HG02885 (cell line): ENCODE measurements at regions not wholly inside any gene's neighbourhood (a gene's known extent, or its start where the extent isn't known, plus 50 kb on each side); places are given as distances from the start of the nearest gene placed in this dataset.

Experiments used
- ATAC-seq: cut with Tn5 transposase; IDR thresholded peaks from one replicate; pipeline ENCODE4 v1.9.1; 2021; ENCODE audit warnings: mild to moderate bottlenecking; ENCODE audit not compliant: unreplicated experiment, poor library complexity

DNA sequence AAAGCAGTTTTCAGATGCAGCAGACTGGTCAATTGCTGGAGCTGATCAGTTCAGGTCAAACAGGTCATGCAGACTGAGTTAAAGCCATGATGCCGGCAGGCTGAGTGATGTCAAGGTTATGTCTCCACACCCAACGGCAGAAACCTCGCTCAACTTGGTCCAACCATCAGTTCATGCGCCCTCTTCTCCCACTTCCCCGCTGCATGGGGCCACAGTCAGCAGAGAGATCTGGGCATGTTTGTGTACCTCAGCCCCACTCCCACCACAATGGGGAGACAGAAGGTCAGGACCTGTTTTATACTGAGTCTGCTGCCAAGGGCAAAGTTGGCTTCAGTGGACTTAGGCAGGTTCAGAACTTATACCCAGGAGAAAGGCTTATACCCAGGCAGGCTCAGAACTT, 118.7 kb downstream of the TRIM29 start:
- ATAC-seq: no peak

DNA sequence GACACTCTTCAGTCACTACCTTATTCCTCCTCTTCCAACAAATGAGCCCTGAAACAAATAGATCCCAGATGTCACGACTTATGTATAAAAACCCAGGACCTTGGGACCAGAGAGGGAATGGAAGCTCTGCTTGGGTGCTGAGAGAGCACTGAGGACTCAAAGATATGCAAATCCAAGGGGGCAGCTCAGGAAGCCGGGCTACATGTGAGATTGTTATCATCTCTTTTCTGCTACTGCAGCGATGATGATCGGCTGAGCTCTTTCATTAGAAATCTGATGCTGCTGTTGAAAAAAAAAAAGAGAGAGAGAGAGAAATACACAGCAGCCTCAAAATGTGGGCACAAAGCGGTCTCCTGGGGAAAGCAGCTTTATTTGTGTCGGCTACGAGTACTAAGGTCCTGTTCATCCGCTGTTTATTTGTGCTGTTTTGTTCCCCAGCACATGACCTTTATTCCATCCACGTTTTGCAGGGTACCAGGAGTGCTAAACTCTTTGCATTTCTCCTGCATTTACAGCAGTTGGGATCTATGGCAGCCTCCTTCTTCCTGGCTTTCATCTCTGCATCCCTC, 120.2 kb downstream of the TRIM29 start:
- no peak for ATAC-seq

DNA sequence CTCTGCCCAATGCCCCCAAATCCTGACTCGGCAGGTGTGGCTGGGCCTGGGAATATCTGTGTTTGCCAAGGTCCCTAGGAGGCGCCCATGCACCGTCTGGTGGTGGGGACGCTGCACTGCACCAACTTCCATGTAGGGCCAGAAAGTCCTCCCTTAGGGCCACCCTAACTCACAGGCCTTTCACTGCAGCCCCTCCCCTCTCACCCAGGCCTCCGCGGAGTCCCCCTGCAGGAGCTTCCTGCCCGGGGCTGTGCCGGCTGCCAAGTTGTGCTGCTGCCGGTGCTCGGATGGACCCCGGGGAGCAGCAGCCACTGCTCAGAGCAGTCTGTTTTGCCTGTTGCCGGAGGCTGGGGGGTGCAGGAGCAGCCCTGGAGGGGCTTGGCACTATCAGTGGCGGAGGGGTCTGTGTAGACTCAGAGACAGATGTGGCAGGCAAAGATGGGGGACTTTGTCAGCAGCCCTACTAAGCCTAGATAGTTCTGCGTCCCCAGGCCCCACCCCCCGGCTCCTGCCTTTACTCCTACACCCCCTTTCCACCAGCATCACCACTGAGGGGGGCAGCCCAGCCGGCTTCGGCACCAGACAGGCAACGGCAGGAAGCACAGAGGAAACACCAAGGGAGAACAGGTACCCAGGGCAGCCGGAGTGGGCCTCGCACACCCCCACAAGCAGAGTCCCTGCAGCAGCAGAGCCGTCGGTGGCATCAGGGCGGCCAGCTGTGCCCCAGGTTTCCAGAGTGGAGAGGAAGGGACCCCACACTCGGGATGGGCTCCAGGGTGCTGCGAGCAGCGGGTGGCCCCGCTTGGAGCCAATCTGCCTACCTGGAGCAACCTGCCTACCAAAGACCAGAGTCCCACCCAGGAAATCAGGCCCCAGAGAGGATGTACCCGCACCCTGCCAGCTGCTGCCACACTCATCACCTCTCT, 124.3 kb downstream of the TRIM29 start:
- ATAC-seq: no peak

DNA sequence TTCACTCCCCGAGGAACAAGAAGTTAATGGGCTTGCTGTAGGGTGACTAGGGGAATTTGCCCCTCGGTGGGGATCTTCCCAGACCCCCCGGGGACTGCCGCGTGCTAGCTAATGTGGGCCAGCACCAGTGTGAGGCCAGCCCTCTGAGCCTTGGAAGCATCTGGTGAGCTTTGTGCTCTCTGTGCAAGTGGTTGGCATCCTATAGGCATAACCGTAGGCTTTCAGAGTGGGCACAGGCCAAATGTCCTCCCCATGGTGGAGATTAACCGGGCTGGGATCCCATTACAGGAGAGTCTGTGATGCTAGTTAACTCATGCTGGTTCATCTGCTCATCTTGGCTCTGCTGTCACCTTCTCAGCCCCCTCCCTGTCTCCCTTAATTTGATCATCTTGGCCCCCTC, 125.7 kb downstream of the TRIM29 start:
- ATAC-seq: no peak

DNA sequence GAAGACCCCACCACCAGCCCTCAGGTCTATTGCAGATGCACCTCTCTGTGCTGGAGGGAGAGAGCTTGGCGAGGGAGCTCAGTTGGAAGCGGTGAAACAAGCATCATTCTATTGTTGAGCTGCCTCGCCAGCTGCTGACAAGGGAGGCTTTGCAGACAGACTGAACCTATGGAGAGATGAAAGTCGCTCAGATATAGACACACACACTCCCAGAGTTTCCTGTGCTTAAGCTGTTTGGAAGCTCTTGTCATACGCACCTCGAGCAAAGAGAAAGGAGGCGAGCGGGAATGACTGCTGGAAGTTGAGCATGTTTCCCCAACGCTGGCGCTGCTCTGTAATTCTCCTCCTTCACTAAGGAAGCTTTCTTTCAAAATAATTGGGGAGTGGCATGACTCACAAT, 126.1 kb downstream of the TRIM29 start:
- ATAC-seq: no peak

DNA sequence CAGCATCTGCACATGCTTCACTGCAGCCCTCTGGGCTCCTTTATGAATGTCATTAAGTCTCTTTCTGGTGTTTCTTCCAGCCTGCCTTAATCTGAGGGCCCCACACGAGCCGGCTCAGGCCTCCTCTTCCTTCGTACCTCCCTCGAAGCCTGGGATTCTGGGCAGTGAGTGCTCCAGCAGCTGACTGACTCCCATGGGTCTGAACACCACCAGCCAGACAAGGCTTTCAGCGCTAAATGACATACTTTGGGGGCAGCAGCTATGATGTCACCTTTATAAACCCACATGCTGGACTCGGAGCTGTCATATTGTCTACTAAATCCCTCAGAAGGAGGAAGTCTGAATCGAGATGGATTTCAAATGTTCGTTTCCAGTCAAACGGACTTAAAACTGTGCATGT, 127.1 kb downstream of the TRIM29 start:
- ATAC-seq: no peak

DNA sequence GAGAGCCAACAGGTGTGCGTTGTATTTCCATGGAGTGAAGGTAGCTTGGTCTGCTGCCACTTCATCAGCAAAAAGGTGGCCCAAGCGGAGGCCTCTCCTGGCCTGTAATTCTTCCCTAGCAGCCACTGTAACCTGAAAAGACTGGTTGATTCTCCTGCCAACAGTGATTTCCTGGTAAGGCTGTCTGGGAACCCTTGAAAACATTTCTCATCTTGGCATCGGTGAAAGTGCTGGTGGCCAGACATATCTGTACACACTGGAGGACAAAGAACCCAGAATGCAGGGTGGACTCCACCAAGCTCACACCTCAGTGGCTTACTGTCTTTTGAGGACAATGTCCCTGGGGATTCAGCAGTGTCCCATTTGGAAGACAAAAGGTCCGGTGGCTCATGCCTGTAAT, 128.0 kb downstream of the TRIM29 start:
- ATAC-seq: no peak

DNA sequence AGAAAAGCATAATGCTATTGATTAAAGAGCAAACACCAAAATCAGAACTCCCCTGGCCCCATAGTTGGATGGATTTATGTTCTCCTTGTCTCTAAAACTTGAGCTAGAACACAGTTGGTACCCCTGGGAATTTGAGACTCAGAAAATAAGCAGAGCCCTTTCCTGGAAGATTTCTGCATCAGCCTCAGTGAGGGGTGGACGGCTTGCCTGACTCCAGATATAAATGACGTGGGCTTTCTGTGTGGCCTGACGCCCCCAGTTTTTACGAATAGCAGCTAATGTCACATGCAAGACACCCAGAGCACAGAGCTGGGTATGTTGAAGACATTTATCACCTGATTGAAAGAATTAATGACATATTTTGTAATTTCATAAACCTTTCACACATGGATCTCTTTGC, 130.8 kb downstream of the TRIM29 start:
- ATAC-seq: no peak

DNA sequence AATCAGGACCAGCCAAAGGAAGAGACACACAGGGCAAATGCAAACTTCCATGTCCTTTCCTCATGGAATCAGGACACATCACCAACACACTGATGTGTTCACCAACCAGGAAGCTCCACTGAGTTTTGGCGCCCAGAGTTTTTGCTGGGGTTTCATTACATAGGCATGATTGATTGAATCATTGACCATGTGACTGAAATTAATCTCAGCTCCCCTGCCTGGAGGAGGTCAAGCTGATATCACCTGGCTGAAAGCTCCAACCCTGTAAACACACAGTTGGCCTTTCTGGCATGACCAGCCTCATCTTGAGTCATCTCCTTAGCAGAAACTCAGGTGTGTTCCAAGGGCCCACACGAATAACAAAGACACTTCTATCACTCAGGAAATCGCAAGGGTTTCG, 133.2 kb downstream of the TRIM29 start:
- ATAC-seq: no peak

DNA sequence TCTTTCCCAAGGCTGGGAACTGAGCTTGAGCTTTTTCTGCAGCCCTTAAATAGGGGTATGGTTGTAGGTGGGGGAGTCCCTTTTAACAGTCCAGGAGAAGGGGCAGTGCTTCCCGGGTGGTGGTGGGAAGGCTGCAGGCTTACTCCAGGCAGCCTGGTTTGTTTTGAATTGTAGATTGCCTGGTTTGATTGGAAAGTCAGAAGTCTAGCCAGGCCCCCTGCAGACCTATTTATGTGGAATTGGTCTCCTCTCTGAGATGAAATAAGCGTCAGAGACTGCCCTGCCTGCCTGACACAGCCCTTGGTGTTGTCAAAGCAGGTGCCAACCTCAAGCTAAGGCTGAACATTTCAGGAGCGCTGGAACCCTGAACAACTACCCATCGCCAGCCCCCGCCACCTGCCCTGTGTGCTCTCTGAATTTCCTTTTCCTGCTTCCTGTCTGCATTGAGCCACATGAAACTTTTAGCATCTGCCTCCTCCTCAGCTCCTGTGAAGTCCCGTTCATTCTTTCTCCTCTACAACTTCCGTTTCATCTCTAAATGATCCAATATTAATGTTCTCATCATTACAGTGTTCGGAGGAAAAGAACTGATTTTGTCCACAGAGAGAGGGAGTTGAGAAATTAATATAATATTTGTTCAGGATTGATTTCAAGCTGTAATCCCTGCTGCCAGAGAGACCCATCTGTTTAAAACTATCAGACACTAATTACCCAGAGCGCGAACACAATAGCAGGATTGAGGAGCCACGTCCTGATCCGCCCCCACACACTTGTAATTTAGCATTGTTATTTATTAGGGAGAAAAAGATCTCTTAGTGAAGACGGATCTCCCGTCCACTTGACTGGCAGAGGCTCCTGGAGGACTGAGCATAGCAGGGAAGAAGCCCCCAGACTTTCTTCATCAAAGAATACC, 136.5 kb downstream of the TRIM29 start:
- ATAC-seq: no peak

DNA sequence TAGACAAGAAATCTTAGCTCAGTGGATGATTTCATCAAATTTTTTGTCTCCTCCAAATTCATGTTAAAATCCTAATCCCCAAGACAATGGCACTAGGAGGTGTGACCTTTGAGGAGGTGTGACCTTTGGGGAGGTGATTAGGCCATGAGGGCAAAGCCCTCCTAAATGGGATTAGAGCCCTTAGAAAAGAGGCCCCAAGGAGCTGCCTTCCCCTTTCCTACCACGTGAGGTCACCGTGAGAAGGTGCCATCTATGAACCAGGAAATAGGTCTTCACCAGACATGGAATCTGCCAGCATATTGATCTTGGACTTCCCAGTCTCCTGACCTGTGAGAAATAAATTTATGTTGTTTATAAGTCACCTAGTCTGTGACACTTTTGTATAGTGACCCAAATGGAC, 138.7 kb downstream of the TRIM29 start:
- no peak for ATAC-seq

DNA sequence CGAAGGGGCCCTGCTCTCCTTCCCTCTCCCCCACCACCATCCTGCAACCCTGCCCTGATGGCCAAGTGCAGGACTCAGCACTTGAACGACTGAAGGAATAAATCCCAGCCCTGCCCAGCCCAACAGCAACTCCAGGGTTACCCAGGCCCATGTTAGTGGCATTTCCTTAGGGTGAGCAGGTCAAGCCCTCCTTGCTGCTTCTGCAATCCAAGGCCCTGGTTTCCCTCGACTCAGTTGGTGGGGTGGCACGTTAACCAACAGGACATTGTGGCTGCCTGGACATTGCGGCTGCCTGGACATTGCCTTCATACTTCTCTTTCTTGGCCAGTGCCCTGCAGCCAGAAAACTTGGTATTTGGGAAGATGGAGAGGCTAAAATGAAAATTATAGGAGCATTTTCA, 141.4 kb downstream of the TRIM29 start:
- ATAC-seq: no peak

DNA sequence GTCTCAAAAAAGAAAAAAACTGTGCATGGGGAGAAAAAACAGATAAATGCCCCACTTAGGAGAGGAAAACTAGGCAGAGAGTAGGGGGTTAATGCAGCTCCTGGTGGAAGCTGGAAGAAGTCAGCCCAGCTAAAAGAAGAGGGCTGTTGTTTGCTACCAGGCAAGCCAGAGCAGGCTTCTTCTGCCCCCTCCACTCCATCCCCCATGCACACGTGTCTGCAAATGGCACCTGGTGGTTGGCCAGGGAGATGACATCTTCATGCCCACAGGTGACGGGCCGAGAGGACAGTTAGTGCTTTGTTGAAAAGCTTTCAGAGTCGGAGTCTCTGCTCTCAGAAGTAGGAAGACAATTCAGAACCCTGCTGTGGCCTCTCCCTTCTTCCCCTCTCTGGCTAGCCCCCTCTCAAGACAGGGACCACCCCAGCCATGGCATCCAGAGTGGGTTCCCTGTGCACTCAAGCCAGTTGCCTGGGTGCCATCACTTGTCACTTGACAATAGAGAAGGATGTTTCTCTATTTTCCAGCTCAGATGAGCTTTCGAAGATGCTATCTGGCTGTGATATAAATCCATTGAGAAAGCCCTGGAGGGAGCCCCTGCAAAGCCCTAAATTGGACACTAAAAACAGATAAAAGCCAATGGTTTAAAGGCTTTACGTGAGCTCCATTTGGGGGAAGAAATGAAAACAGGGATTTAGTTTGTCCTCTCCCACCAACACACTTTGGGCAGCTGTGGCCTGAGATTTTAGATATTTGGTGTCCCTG, 142.0 kb downstream of the TRIM29 start:
- no peak for ATAC-seq

DNA sequence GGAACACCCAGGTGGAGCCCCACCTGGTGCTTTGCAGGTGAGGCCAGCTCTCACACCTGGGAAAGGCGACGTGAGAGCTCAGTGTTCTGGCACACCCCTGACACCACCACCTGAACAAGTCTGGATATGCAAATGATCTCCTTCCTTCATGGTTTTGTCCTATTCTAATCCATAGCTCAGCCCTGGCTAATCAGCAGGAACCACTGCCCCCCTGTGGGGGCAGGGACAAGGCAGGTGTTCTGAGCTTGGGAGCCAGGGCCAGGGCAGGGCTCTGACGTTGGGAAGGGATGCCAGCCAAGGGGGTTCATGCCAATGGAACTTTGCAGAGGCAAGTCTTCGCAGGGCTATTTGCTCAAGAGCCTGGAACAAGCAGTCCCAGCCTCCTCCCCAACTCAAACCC, 144.2 kb downstream of the TRIM29 start:
- ATAC-seq: no peak

DNA sequence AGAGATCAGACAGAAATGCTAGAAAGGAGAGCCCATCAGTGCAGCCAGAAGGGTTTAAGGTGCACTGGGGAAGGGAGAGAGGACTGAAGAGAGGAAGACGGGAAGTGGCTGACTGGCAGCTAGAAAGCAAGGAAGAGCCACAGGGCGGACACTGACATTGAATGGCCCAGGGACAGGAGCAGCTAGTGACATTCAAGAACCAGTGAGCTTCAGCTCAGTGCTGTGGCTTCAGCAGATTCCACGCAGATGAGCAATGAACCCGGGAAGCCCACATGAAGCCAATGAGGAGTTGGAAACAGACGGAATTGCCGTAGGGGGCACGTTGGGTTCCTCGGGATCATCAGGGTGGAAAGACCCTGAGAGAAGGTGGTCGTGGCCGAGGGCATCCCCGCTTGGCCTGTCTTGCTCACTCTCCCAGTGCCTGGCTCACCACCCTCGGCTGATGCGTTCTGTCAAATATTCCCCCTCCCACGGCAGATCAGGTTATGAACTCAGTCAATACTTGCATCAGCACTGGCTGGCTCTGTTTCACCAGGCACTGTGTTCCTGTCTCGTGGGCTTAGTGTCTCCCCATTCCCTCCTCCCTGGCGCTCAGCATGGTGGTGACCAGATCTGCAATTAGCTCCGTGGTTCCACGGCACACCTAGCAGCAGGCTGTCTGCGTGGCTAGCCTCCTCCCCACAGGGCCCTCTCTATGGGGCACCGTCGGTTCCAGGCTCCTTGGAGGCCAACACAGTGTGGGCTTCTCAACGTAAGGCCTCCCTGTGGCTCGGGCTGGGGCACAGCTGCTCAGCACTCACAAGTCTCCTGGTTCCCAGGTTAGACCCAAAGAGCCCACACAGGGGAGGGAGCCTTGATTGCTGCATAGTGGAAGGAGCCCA, 145.5 kb downstream of the TRIM29 start:
- ATAC-seq: no peak

DNA sequence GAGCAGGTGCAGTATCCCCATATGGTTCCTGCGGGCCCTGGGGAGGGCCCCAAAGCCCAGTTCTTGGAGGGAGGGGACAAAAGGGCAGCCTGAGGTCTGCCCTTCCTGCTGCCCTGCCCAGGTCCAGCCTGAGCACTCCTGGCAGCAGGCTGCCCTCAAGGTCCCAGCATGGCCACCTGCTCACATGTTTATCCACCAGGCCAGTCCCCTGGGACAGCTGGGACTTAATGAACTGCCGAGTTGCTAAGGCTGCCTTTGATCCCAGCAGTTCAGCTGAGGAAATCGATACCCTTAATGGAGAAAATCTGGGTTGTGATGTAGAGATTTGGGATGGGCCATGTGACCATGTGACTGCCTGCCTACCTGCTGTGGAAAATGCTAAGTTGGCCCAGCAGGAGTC, 146.2 kb downstream of the TRIM29 start:
- ATAC-seq: no peak

DNA sequence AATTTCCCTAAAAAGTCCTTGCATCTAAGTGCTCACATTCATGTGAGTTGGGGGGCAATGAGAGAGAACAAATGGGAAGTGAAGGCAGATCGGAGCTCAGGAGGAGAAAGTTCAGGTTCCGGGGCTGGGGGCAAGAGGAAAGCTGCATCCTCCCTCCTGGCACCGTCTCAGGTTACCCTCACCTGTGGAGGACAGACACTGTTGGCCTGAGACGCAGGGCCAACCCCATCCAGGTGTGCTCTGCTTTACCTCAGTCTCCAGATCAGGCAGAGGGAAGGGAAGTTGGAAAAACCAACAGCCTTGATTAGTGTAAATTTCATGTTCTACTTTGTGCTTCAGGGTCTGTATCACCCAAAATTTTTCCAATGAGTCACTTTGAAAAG, 146.9 kb downstream of the TRIM29 start:
- no peak for ATAC-seq

DNA sequence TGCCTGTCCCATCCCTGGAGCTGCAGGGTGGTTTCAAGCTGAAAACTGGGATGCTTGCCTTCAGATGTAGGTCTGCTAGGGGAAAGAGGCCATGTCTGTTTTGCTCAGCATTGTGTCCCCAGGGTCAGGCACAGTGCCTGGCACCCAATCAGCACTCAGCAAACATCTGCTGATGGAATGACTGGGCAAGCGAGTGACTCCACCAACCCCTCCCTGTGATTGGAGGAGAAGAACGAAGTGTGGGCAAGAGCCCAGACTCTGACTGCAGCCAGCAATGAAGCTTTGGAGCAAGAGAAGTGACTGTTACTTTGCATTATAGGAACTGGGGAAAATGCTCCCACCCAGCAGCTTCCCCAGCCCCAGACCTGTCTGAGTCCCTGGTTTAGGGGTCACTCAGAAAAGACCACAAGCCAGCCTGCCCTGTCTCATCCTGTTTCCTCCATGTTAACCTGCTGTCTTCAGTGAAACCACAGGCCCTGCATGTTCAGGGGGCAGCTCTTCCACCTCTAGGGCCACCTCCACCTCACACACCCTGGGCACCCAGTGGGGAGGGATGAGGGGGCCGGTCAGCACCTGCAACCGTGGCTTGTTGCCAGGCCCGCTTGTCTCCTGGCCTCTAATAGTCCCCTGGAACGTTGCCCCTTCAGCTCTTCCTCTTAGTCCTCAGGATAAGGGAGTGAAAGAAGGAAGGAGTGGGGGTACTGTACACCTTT, 147.4 kb downstream of the TRIM29 start:
- no peak for ATAC-seq
